ENCODE measurements at regions not wholly inside any gene's neighbourhood (a gene's known extent, or its start where the extent isn't known, plus 50 kb on each side); places are given as distances from the start of the nearest gene placed in this dataset.
"Not testable (repeated sequence)": the region's sequence is repeated elsewhere in the genome, so short reads cannot be mapped to it uniquely, and the experiment has no call there.

GRCh38 chr13:76620036-76620435 lies 266.2 kb downstream of the KCTD12 start:
- DNase-seq, result no peak

DNA sequence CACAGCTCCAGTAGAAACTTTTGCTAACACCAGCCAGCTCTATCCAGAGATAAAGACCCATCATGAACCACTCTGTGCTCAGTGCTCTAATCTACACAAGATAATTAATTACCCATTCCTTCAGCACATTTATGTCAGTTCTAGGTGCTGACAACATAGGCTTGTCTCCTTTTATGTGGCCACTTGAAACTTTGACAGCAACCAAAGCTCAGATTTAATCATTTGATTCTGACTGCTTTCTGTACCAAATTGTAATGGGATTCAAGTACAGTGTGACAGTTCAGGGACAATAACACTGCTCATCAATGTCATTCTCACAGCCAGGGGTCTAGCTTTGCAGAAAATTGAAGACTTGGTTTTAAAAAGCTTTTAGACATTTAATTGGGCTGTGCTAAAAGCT lies 266.6 kb downstream of the KCTD12 start:
- no peak for DNase-seq

- no peak for DNase-seq
These were observed 275.3 kb downstream of the KCTD12 start for GRCh38 chr13:76610819-76611415.

- no peak for DNase-seq
These were observed 276.6 kb downstream of the KCTD12 start for GRCh38 chr13:76609643-76610042.

- peak in 1 of 3 donors; percentile 46 for DNase-seq
These were observed 278.3 kb downstream of the KCTD12 start for GRCh38 chr13:76607866-76608265.

DNA sequence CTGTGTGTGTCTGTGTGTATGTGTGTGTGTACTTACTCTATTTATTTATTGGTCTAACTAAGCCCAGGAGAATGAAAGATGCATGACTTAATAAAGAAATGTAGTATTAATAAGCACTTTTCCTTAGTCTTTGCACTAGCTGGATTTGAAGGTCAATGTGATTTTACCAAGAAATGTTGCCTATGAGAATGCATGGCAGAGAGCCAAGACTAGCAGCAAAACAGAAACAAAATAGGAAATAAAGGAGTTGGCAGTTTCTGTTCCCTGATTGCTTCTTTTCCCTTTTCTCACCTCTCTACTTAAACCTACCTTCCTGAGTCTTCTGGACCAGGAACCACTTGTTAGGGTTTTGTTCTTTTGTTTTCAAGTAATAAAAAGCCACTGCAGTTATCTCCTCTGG lies 286.1 kb downstream of the KCTD12 start:
- DNase-seq, result peak in 2 of 3 donors; percentile 36 to 62

GRCh38 chr13:76597868-76598267 lies 288.3 kb downstream of the KCTD12 start:
- no peak for DNase-seq

GRCh38 chr13:76596216-76596615 lies 290.0 kb downstream of the KCTD12 start:
- no peak for DNase-seq

- DNase-seq, result no peak
These were observed 291.8 kb downstream of the KCTD12 start for GRCh38 chr13:76594435-76594834.

DNA sequence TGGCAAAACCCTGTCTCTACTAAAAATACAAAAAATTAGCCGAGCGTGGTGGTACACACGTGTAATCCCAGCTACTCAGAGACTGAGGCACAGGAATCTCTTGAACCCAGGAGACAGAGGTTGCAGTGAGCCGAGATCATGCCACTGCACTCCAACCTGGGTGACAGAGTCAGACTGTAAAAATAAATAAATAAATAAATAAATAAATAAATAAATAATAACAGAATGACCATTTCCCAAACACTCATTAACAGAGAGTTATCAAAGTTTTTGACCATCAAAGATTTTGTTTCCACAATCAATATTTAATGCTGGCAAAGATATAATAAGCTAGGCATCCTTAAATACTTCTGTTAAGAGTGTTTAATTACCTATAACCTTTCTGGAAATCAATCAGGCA lies 299.4 kb downstream of the KCTD12 start:
- no peak for DNase-seq

DNA sequence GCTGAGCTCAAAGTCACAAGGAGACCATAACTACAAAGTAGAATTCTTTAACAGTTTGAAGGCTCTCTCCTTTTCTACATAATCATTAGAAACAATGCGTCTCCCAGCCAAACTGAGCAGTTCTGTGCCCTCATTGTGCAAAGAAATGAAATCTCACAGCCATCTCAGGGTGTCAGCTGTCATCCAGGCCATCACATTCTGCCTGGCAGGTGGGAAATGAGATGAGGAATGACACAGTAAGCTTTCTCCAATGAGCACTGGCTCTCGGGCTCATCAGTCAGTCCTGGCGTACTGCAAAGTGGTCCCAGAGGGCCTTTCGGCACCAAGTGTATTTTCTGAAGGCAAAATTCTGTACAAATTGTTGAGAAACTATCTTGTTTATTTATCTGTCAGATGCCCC lies 306.5 kb downstream of the KCTD12 start:
- DNase-seq, result no peak

GRCh38 chr13:76575634-76576033 lies 310.6 kb downstream of the KCTD12 start:
- DNase-seq, result not testable (repeated sequence)

- peak; percentile 51 to 87 (median 53) for DNase-seq
These were observed 315.7 kb downstream of the KCTD12 start for GRCh38 chr13:76570510-76570971.

- no peak for DNase-seq
These were observed 329.6 kb downstream of the KCTD12 start for GRCh38 chr13:76556627-76557026.

DNA sequence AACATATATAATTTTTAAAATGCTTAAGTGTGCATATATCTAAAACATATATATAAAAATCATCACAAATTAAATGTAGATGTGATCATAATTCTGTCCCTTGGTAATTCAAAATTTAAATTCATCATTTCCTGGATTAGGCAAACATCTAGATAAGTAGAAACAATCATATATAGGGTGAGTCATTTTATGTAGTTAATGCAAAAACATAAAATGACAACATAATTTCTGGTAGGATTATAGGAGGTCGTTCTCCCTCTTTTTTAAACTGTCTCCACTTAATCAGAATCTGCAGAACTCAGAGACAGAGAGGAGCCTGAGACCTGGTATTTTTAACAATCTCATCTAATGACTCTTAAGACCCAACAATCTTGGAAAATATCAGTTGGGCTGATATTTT lies 333.4 kb downstream of the KCTD12 start:
- DNase-seq, result peak in 1 of 3 donors; percentile 21

DNA sequence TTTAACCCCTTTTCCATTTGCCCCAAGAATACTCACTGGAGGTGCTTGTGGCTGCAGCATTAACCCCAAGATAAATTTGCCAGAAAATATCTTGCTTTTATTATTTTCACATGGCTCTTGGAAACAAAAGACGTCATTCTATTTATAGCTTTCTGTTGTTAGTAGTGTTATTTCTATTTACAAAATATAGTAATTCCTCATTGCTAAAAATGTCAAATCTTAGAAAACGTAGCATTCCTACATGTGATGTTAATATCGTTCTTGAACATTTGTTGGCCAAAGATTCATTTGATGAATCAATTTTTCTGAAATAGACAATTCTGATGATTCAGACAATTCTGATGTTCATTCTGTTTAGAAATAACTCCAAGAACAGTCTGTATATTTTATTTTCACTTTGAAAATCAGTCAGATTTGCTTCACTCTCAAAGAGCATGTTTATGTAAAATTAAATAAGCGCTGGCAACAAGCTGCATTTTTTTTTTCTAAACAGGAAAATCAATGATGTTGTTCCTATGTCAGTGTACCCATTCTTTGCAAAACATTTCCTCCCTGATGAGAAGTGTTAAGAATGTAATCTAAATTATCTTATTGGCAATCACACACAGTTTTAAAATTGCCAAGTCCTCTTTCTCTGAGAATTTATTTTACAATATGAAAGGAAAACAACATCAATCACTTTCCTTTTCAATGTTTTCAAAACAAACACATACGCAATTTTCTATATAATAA lies 334.0 kb downstream of the KCTD12 start:
- DNase-seq, result peak; percentile 18 to 67 (median 34)

DNA sequence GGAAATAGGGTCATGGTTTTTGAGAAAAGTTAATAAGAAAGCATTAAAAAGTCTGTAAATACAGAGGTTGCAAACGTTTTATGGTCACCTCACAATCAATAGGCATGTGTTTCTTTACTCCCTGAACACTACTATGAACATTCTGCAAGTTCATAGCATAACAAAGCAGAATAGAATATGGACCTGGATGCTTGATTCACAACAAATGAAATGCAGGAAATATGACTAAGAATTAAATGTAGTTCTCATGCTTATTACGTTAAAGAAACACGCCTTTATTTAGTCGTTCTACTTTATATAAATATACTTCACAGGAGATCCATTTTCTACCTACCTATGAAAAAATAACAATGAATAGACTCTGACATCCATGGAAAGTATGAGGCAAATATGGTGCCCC lies 344.0 kb downstream of the KCTD12 start:
- no peak for DNase-seq

- no peak for DNase-seq
These were observed 348.2 kb downstream of the KCTD12 start for GRCh38 chr13:76538004-76538403.

DNA sequence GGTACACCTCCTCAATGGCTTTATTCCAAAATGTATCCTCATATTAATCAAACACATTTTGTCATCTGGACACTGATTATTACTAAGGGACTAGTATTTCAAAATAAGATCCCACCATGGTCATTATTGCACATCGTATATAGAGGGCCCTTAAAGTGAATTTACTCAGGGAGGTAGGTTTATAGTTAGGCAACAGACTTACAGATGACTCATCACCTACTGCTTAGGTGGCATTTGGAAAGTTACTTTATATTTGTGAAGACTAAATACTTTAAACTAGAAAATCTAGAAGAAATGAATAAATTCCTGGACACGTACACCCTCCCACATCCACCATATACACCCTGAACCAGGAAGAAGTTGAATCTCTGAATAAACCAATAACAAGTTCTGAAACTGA lies 353.0 kb downstream of the KCTD12 start:
- no peak for DNase-seq

DNA sequence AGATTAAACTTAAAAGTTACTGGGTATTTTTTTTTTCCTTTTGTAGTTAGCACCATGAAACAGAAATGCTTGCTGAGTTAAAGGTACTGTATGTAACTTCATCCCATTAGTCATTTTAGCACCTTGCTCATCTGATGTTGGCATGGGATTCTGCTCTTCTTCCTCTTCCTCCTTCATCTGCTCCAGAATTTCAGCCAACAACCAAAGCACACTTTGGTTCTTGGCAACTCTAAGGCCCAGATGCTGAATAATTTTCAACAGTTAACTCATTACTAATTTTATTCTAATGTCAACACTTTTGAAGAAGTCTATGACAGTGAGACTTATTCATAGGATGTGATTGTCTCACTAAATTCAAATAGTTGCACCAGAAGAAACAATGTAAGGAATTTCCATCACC lies 359.2 kb downstream of the KCTD12 start:
- no peak for DNase-seq

DNA sequence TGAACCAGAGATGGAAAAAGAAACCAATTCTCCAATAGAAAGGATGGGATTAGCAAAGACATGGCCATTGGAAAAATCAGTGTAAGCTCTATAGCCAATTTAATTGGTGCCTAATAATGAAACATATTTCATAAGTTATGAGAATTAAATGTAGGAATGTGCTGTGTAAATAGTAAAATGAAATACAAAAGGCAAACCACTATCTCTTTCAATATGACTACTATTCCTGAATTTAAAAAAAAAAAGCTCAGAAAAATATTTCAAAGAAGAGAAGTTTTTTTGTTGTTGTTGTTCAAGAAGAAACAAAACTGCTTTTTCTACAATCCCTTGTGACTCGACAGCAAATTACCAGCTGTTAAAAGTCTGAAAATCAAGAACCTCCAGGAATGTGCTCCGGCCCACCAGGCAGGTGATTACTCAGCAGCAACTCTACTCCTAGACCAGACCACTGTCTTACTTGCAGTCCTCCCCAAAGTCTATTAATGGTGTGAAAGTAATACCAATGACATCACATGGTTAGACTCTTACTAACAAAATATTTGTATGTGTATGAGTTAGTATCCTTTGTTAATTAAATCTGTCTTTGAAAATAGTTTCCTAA lies 362.4 kb downstream of the KCTD12 start:
- DNase-seq, result no peak

DNA sequence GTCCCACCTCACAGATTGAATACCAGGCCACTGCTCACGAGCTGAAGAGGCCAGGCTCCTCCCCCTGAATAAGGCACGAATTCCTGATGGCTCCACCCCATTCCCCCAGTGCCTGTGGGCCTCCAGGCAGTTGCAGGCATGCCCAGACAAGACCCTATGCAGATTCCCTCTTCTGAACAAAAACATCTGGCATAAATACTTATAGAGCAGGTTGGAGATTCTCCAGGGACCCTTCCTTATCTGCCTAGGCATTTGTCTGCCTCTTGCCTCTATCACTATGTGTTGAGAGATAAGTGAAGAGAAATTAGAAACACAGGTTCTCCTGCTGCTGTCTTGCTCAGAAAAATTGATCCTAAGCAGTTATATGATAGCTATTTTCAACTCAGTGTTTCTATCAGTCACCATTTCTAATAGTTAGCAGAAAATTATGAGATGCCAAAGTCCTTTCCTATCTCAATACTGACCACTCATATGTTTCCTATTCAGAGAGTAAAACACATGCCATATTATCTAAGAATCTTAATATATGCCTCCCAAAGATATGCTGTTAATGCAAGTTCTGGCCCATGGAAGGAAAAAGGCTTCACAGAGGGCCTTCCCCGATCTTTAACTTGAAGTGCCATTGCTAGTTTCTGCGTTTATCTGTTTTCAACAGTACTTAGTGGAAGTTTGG lies 364.0 kb downstream of the KCTD12 start:
- DNase-seq, result no peak

- no peak for DNase-seq
These were observed 366.5 kb downstream of the KCTD12 start for GRCh38 chr13:76519685-76520084.

All from muscle of back (tissue), 3 donors.